Globus pallidus (tissue), 1 donor: ENCODE measurements at regions not wholly inside any gene's neighbourhood (a gene's known extent, or its start where the extent isn't known, plus 50 kb on each side); places are given as distances from the start of the nearest gene placed in this dataset.
"Not testable (repeated sequence)": the region's sequence is repeated elsewhere in the genome, so short reads cannot be mapped to it uniquely, and the experiment has no call there.

Experiments
- DNase-seq: peaks from one replicate; pipeline ENCODE4 v3.0.0-alpha.2; 2015; ENCODE audit warnings: low spot score

DNA sequence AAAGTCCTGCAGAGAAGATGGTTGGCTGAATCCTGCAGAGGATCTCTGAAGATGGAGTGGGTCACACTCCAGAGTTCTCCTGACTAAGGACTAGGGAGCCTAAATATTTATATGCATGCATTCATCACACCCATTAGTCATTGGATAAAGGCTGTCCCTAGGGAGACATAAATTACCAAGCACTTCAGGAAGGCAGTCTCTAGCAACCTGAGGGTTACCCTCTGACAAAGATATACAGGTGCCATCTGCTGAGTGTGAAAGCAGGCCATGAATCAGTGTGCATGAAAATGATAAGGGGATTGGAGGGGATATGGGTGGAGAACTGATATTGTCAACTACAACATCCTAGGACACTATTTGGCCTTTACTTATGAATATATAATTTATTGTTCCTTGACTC lies 294.8 kb upstream of the DDX18 start:
- no peak for DNase-seq

GRCh38 chr2:117523267-117523666 lies 291.2 kb upstream of the DDX18 start:
- no peak for DNase-seq

GRCh38 chr2:117523711-117524238 lies 290.7 kb upstream of the DDX18 start:
- no peak for DNase-seq

GRCh38 chr2:117536139-117536538 lies 278.4 kb upstream of the DDX18 start:
- no peak for DNase-seq

DNA sequence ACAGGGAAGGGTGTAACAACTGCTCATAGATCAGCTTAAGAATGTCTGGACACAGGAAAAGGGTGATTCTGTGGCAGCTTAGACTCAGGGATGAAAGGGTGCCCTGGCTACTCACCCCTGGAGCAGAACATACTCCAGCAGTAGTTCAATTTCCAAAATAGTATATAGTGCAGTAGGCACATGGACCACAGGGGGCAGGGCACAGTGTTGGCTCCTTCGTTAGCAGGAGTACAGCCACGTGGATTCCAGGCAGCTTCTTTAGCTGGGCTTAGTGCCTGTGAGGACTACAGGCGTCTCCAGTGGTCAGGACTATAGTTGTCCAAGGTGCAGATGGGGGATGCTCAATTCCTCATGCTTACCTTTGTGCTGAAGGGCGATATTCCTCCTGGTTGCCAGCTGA lies 277.5 kb upstream of the DDX18 start:
- no peak for DNase-seq

- DNase-seq: no peak
These were observed 262.6 kb upstream of the DDX18 start for GRCh38 chr2:117551858-117552257.

DNA sequence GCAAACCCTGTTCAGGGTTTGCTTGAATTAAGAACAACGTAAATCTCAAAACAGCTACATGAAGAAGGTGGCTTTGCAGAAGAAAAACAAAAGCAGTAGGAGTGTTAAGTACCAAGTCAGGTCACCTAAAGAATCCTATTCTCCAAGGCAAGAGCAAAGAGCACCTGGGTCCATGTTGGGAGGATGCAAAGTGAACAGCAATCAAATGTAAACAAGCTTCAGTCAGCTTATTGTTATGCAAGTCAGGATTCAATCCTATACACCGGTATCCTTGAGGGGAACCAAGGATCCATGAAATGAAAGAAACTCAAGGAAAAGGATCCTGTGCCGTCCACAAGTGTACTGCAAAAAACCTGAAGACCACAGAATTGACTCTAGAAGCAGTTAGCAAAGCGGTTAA lies 261.0 kb upstream of the DDX18 start:
- DNase-seq: no peak

- no peak for DNase-seq
These were observed 258.5 kb upstream of the DDX18 start for GRCh38 chr2:117555965-117556364.

- DNase-seq: no peak
These were observed 256.9 kb upstream of the DDX18 start for GRCh38 chr2:117557626-117558025.

- no peak for DNase-seq
These were observed 251.8 kb upstream of the DDX18 start for GRCh38 chr2:117562654-117563053.

DNA sequence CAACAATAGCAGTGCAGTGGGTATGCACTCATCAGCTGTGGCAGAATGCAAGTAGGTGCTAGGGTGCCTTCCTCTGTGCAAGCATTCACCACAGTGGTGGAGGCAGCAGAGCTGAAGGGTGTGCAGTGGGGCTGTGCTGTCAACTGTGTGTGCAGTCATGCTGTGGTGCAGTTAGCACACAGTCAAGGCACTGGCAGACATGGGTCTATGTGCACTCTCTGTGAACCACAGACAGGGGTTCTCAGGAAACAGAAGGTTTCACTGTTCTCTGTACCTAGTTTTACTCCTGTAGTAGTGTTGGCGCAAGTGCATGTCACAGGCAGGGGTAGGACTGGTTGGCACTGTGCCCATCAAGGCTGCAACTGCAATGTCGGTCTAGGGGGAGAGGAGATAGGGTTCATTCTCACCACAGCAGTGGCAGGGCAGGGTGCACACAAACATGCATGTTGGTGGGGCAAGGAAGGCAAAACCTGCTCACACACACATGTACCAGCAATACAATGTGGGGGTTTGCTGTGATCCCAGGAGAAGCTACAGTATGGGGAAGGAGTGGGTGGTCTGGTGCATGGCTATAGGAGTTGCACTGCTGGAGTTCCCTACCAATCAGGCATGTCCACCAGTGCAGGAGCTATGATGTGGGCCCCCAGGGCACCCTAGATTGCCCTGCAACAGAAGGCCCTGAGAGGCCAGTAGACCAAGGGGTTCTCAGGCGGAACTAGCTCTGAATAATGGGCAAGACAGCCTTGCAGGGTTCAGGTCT lies 242.7 kb upstream of the DDX18 start:
- DNase-seq: no peak

DNA sequence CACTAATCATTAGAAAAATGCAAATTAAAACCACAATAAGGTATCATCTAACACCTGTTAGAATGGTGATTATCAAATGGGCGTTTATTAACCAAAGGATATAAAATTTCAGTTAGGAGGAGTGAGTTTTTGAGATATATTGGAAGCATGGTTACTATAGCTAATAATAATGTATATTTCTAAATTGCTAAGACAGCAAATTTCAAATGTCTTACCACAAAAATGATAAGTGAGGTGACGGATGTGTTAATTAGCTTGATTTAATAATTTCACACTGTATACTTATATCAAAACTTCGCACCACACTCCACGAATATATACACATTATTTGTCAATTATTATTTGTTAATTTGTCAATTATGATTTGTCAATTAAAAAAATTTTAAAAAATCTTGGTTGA lies 227.2 kb upstream of the DDX18 start:
- no peak for DNase-seq

GRCh38 chr2:117603060-117603459 lies 211.4 kb upstream of the DDX18 start:
- no peak for DNase-seq

GRCh38 chr2:117603567-117603966 lies 210.9 kb upstream of the DDX18 start:
- DNase-seq: no peak

DNA sequence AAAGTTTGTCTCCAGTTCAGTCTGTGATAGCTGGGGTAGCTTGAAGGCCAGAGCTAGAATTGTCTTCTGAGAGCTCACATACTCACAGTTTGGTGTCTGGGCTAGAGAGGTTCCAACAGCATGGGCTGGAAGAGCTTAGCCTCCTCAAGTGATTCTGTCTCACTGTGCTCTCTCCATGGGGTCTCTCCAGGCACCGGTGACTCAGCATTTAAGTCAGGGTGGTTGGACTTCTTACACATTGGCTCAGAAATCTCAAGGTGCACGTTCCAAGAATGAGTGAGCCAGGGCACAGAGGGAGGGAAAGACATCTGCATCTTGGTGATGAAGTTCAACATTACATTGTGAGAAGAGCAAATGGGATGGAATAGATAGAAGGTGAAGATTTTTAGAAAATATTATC lies 207.3 kb upstream of the DDX18 start:
- no peak for DNase-seq

DNA sequence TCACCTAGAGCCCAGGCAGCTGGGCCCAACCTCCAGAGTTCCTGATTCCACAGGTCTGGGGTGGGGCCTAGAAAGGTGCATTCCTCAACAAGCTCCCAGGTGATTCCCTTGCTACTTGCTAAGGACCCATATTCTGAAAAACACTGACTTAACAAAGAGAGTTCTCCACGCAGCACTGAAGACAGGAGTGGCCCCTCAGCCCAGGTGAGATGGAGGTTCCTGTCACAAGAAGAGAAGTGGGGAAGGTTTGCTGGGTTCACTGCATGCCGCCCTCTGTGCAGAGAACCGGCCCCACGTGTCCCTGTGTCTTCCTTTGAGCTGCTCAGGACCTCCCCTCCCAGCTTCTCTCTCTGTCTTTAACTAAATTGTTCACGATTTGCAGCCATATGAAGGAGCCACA lies 201.4 kb upstream of the DDX18 start:
- no peak for DNase-seq

DNA sequence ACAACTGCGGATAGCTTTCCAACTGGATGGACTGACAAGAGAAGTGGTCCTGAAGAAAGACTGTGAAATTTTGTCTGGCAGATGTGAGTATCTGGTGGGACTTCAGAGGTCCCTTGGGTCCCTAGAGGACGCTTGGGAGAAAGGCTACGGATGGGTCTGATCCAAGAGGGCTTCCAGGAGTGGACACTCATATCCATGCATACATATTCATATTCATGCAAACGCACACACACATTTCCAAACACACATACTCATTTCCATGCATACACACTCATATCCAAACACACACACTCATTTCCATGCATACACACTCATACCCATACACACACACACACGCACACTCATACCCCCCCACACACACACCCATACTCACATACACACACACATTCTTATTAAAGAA lies 200.2 kb upstream of the DDX18 start:
- no peak for DNase-seq

DNA sequence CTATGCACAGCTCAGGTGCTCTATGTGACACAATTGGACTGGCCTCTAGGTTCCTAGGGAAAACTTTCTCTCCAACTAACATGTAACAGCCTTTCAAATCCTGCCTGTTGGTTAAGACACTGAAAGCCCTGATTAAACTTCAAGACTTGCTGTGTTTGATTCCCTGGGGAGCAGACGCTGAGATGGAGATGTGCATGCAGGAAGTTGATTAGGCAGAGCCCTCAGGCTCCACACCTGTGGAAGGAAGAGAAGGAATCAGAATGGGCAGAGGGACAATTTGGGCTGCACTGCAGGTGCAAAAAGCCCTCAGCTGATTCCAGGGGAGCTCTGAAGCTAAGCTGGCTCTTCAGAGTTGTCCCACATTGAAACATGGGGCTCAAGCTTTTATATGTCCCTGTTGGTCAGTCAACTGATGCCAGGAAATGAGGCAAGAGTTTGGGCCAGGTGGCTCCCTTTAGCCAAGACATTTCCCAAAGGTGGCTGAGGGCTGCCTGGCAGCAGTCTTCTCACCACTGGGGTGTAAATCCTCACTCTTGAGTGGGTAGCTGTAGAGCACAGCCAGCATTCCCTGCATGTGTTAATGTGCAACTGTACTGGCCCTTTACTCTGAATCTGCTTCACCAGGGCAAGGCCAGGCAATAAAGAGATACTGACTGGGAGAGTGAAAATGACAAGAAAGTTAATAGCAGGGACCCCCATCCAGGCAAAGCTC lies 199.5 kb upstream of the DDX18 start:
- DNase-seq: no peak

DNA sequence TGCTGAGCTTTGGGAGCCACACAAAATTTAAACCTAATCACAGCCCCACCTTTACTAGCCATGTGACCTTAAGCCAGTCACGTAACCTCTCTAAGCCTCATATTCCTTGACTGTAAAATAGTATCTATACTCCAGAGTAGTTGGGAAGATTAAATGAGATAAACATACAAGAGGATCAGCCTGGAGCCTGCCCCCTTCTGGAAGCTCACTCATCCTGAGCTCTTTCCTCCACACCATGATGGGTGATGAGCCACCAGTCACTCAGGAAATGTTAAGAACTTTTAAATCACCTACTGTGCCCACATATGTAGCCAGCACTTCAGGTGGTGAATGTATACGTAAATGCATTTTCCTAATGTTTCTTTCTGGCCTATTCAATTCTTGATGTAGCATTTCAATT lies 195.9 kb upstream of the DDX18 start:
- no peak for DNase-seq

- no peak for DNase-seq
These were observed 193.2 kb upstream of the DDX18 start for GRCh38 chr2:117621326-117621725.

- DNase-seq: not testable (repeated sequence)
These were observed 191.3 kb upstream of the DDX18 start for GRCh38 chr2:117623175-117623574.

DNA sequence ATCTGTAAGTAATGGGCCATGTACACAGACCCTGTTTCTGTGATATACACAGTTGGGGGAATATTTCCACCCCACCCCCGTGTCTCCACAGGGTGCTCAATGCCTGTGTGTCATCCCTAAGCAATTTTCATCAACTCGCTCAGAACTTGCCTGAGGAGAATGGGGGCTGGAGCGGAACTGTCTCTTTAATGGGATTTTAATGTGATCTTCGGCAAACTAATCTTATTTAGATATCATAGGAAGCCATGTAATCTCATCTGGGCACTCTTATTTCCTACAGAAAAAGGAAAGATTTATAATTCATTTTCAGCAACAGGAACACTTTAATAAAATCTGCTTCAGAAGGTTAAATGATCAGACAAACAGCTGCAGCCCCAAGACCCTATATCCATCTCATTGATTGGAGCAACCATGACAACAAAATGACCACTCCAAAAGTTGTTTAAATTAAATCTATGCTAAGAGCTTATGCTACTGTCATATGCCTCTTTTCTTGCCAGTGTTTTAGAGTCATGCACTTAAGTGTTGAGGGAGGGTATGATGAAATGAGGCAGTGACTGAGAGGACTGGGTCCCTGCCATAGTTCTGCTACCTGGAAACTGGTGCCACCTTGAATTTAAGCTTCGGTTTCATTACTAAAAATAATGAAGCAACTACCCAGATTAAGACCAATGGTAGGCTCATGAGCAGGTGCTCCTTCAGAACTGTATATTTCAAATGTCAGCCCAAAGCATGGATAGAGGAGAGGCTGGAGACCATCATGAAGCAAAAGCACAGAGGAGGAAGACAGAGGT lies 183.1 kb upstream of the DDX18 start:
- DNase-seq: no peak

- no peak for DNase-seq
These were observed 179.0 kb upstream of the DDX18 start for GRCh38 chr2:117635481-117635880.
